ENCODE measurements at regions not wholly inside any gene's neighbourhood (a gene's known extent, or its start where the extent isn't known, plus 50 kb on each side); places are given as distances from the start of the nearest gene placed in this dataset.

DNA sequence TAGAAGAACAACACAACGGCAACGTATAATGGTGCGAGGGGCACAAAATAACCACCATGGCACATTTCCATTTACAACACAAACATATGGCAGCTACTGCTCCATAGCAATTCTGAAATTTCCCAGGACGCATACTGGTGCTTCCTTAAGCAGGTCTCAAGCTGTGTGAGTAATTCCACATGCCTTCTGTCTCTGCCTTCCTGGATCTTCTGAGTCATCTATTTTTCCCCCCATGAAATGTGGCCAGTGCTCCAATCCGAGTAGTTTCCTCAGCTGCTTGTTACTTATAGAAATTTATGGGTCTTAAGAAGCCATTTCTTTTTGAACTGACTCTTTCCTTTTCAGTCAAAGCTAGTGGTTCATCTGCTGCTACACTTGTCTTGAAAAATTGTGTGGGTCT lies 256.6 kb upstream of the KLF6 start:
- H3K27ac Mint-ChIP-seq = no peak overlapping the region
- peaks cover 12 to 25% (median 12%) of the 10 kb centered on the region in 3 experiments for H3K36me3 Mint-ChIP-seq (ENCODE audit: insufficient read depth in 1 of 3, low read depth in 3 of 3)
- no peaks in the 10 kb centered on the region for H3K27me3 Mint-ChIP-seq (ENCODE audit: low read depth)
- H3K4me2 ChIP-seq (ENCODE audit: insufficient read depth, insufficient read length, low read length) = no peak overlapping the region
- H3K4me3 Mint-ChIP-seq = no peak overlapping the region
- no peak overlapping the region for H2BK120ac ChIP-seq (ENCODE audit: low read depth, low read length, poor library complexity, severe bottlenecking)
- no peaks in the 10 kb centered on the region for H4K20me1 ChIP-seq (ENCODE audit: control insufficient read depth, insufficient read depth, insufficient read length)
- no peak overlapping the region for H3K18ac ChIP-seq (ENCODE audit: insufficient read length, low read depth, low read length)
- no peaks in the 10 kb centered on the region for H3K4me1 Mint-ChIP-seq
- H2AK5ac ChIP-seq (ENCODE audit: insufficient read length, low read length) = no peak overlapping the region
- H3K27me3 ChIP-seq (ENCODE audit: insufficient read depth, low read length) = no peaks in the 10 kb centered on the region
- no peak overlapping the region for H4K91ac ChIP-seq (ENCODE audit: insufficient read length, low read depth, low read length)
- no peaks in the 10 kb centered on the region for H3K4me1 ChIP-seq (ENCODE audit: insufficient read depth, low read length)
- no peak overlapping the region for H4K8ac ChIP-seq (replicated peaks; ENCODE audit: insufficient read length, low read depth, low read length)
- H2AFZ ChIP-seq (ENCODE audit: low read length) = no peak overlapping the region
- no peak overlapping the region for H3K9ac ChIP-seq (ENCODE audit: extremely low read depth, insufficient read length, low read length)
- H3K79me1 ChIP-seq (ENCODE audit: insufficient read depth, low read depth, low read length, poor library complexity, severe bottlenecking) = no peaks in the 10 kb centered on the region
- no peak overlapping the region for H4K5ac ChIP-seq (ENCODE audit: insufficient read length, low read depth, low read length)
- H3K23ac ChIP-seq (ENCODE audit: insufficient read length, low read depth, low read length) = no peak overlapping the region
- no peak overlapping the region for H3K14ac ChIP-seq (ENCODE audit: insufficient read depth, low read length)
- no CpG with 5 or more reads among the region's 5 CpGs for WGBS (ENCODE audit: extremely low coverage, insufficient read length, low lambda C conversion rate)
- H3K56ac ChIP-seq (ENCODE audit: insufficient read length, low read depth, low read length) = no peak overlapping the region
- H3K79me2 ChIP-seq (ENCODE audit: insufficient read depth, low read length) = no peaks in the 10 kb centered on the region
- no peak overlapping the region for H3K4ac ChIP-seq (ENCODE audit: low read depth, low read length)
- no peak overlapping the region for H3K27ac ChIP-seq (ENCODE audit: insufficient read length, low read depth, low read length)
- peaks cover 9% of the 10 kb centered on the region for H3K9me3 ChIP-seq (ENCODE audit: control insufficient read depth, low read depth, low read length)
- no peaks in the 10 kb centered on the region for H3K23me2 ChIP-seq (ENCODE audit: insufficient read length, low read depth, low read length, poor library complexity, severe bottlenecking)
- no peak overlapping the region for H2BK5ac ChIP-seq (ENCODE audit: insufficient read length, low read length)
- DNase-seq = no peak
- peaks cover 18% of the 10 kb centered on the region in 2 experiments for H3K9me3 Mint-ChIP-seq
- TF ChIP-seq, protein P1, sequence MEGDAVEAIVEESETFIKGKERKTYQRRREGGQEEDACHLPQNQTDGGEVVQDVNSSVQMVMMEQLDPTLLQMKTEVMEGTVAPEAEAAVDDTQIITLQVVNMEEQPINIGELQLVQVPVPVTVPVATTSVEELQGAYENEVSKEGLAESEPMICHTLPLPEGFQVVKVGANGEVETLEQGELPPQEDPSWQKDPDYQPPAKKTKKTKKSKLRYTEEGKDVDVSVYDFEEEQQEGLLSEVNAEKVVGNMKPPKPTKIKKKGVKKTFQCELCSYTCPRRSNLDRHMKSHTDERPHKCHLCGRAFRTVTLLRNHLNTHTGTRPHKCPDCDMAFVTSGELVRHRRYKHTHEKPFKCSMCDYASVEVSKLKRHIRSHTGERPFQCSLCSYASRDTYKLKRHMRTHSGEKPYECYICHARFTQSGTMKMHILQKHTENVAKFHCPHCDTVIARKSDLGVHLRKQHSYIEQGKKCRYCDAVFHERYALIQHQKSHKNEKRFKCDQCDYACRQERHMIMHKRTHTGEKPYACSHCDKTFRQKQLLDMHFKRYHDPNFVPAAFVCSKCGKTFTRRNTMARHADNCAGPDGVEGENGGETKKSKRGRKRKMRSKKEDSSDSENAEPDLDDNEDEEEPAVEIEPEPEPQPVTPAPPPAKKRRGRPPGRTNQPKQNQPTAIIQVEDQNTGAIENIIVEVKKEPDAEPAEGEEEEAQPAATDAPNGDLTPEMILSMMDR (conservative IDR thresholded peaks at IDR 0.05) = no peak
- no peak overlapping the region for H3T11ph ChIP-seq (ENCODE audit: low read length)
- no peak overlapping the region for H2BK12ac ChIP-seq (ENCODE audit: insufficient read length, low read depth, low read length)
- H2BK20ac ChIP-seq (ENCODE audit: low read depth, low read length, poor library complexity, severe bottlenecking) = no peak overlapping the region
- H2BK15ac ChIP-seq (ENCODE audit: low read depth, low read length) = no peak overlapping the region
